Mesendoderm (in vitro differentiated cells): ENCODE measurements at regions not wholly inside any gene's neighbourhood (a gene's known extent, or its start where the extent isn't known, plus 50 kb on each side); places are given as distances from the start of the nearest gene placed in this dataset.
A peak's percentile ranks its signal among the peaks of the same experiment; 100 is the strongest.

ENCODE experiments used
- DNase-seq: peaks from one replicate; pipeline ENCODE4 v3.0.0; 2013
- H2AK5ac ChIP-seq: 2 replicates; pipeline ENCODE4 v1.6.1; 2013; ENCODE audit warnings: low read length, inconsistent platforms
- H2BK120ac ChIP-seq: 2 replicates; pipeline ENCODE4 v1.6.1; 2013; ENCODE audit warnings: low read depth, mild to moderate bottlenecking, low read length, moderate library complexity, mixed read lengths
- H2BK15ac ChIP-seq: replicated peaks from 2 replicates; pipeline ENCODE4 v1.6.1; 2013; ENCODE audit warnings: low read depth, mild to moderate bottlenecking, moderate library complexity
- H2BK5ac ChIP-seq: 2 replicates; pipeline ENCODE4 v1.6.1; 2013; ENCODE audit warnings: low read length, inconsistent platforms
- H3K18ac ChIP-seq: 2 replicates; pipeline ENCODE4 v1.6.1; 2013; ENCODE audit warnings: mild to moderate bottlenecking, low read length, mixed read lengths
- H3K23ac ChIP-seq: one replicate; pipeline ENCODE4 v1.6.1; 2013; ENCODE audit warnings: low read length
- H3K27ac ChIP-seq: 2 replicates; pipeline ENCODE4 v1.5.1; 2013; ENCODE audit warnings: low read depth, mild to moderate bottlenecking, inconsistent platforms, low read length, moderate library complexity
- H3K27me3 ChIP-seq: 2 replicates; pipeline ENCODE4 v1.6.1; 2013; ENCODE audit warnings: low read length, control low read depth, mild to moderate bottlenecking, inconsistent platforms; ENCODE audit not compliant: insufficient read depth, poor library complexity
- H3K36me3 ChIP-seq: 2 replicates; pipeline ENCODE4 v1.6.1; 2013; ENCODE audit warnings: low read length, inconsistent platforms; ENCODE audit not compliant: control insufficient read depth, insufficient read depth
- H3K4ac ChIP-seq: one replicate; pipeline ENCODE4 v1.6.1; 2013; ENCODE audit warnings: low read depth, mild to moderate bottlenecking, low read length, moderate library complexity
- H3K4me1 ChIP-seq: 2 replicates; pipeline ENCODE4 v1.6.1; 2013; ENCODE audit warnings: low read depth, low read length, inconsistent platforms; ENCODE audit not compliant: control insufficient read depth
- H3K4me2 ChIP-seq: 2 replicates; pipeline ENCODE4 v1.6.1; 2013; ENCODE audit warnings: low read length
- H3K4me3 ChIP-seq: 2 replicates; pipeline ENCODE4 v1.5.1; 2013; ENCODE audit warnings: mild to moderate bottlenecking, low read length
- H3K56ac ChIP-seq: one replicate; pipeline ENCODE4 v1.6.1; 2013; ENCODE audit warnings: low read length
- H3K79me1 ChIP-seq: 2 replicates; pipeline ENCODE4 v1.6.1; 2013; ENCODE audit warnings: low read length, inconsistent platforms
- H3K79me2 ChIP-seq: 2 replicates; pipeline ENCODE4 v1.6.1; 2013; ENCODE audit warnings: mild to moderate bottlenecking, low read length; ENCODE audit not compliant: control insufficient read depth, insufficient read depth
- H3K9ac ChIP-seq: 2 replicates; pipeline ENCODE4 v1.6.1; 2013; ENCODE audit warnings: low read length, inconsistent platforms
- H4K5ac ChIP-seq: one replicate; pipeline ENCODE4 v1.6.1; 2013; ENCODE audit warnings: low read length
- H4K8ac ChIP-seq: one replicate; pipeline ENCODE4 v1.6.1; 2013; ENCODE audit warnings: low read depth, mild to moderate bottlenecking, control low read depth, low read length, moderate library complexity
- WGBS: extraction: QIAGEN DNeasy Blood & Tissue Kit; methylation state at CpG from one replicate; pipeline ENCODE4 v1.1.7; 2013; ENCODE audit warnings: low lambda C conversion rate, missing lambda C conversion rate; ENCODE audit not compliant: insufficient coverage; ENCODE audit errors: extremely low coverage; 5-methylcytosine and 5-hydroxymethylcytosine counted together

GRCh38 chr6:163955096-163955495, 540.6 kb downstream of the QKI start:
- H3K79me2 ChIP-seq: no peaks in the 10 kb centered on the region
- peak; percentile 81 for DNase-seq
- H3K4ac ChIP-seq: no peak overlapping the region
- no peak overlapping the region for H2BK120ac ChIP-seq
- H2AK5ac ChIP-seq: no peak overlapping the region
- H4K8ac ChIP-seq: no peak overlapping the region
- H3K23ac ChIP-seq: no peak overlapping the region
- WGBS: no CpG with 5 or more reads among the region's 4 CpGs
- H3K27me3 ChIP-seq: no peaks in the 10 kb centered on the region
- H3K79me1 ChIP-seq: no peaks in the 10 kb centered on the region
- H3K56ac ChIP-seq: no peak overlapping the region
- no peak overlapping the region for H3K27ac ChIP-seq
- no peak overlapping the region for H4K5ac ChIP-seq
- no peak overlapping the region for H2BK5ac ChIP-seq
- H2BK15ac ChIP-seq: no peak overlapping the region
- H3K4me1 ChIP-seq: no peaks in the 10 kb centered on the region
- no peak overlapping the region for H3K18ac ChIP-seq
- no peak overlapping the region for H3K9ac ChIP-seq
- no peak overlapping the region for H3K4me2 ChIP-seq
- no peak overlapping the region for H3K4me3 ChIP-seq
- no peaks in the 10 kb centered on the region for H3K36me3 ChIP-seq

GRCh38 chr6:163954088-163954775, 539.7 kb downstream of the QKI start:
- no peak overlapping the region for H2BK5ac ChIP-seq
- no peak overlapping the region for H3K27ac ChIP-seq
- no peaks in the 10 kb centered on the region for H3K27me3 ChIP-seq
- no peak overlapping the region for H3K56ac ChIP-seq
- H3K9ac ChIP-seq: no peak overlapping the region
- no peak for DNase-seq
- H3K4me1 ChIP-seq: no peaks in the 10 kb centered on the region
- WGBS: no CpG with 5 or more reads among the region's 5 CpGs
- no peaks in the 10 kb centered on the region for H3K36me3 ChIP-seq
- H3K4me3 ChIP-seq: no peak overlapping the region
- H3K4ac ChIP-seq: no peak overlapping the region
- H3K79me1 ChIP-seq: no peaks in the 10 kb centered on the region
- no peak overlapping the region for H2BK120ac ChIP-seq
- H2AK5ac ChIP-seq: no peak overlapping the region
- no peak overlapping the region for H4K8ac ChIP-seq
- no peak overlapping the region for H3K23ac ChIP-seq
- H2BK15ac ChIP-seq: no peak overlapping the region
- H4K5ac ChIP-seq: no peak overlapping the region
- H3K18ac ChIP-seq: no peak overlapping the region
- no peaks in the 10 kb centered on the region for H3K79me2 ChIP-seq
- no peak overlapping the region for H3K4me2 ChIP-seq

DNA sequence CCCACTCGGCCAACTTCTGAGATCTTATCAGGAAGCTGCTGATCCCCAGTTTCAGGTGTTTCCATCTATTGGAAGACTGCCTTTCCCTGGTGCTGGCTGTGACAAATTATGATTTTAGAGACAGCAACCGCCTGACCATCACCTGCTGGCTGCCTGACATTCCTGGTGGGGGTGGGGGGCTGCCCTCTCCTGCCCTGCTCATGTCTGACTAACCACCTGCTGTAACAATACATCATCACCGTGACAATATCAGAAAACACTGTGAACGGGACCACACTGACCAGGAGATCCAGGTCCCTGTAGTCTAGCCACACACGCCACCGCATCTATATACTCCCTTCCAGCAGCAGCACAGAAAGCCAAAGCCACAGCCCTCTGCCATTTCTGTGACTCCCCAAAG, 537.5 kb downstream of the QKI start:
- Histone ChIP-seq H4K8ac (no peak overlapping the region), H2BK5ac (no peak overlapping the region), H3K27me3 (no peaks in the 10 kb centered on the region), H3K18ac (no peak overlapping the region), H3K4me2 (no peak overlapping the region), H2BK120ac (no peak overlapping the region), H3K56ac (no peak overlapping the region), H3K79me1 (no peaks in the 10 kb centered on the region), H3K4me1 (no peaks in the 10 kb centered on the region), H3K27ac (no peak overlapping the region), H2AK5ac (no peak overlapping the region), H3K79me2 (no peaks in the 10 kb centered on the region), H4K5ac (no peak overlapping the region), H3K4me3 (no peak overlapping the region), H3K23ac (no peak overlapping the region), H2BK15ac (no peak overlapping the region), H3K4ac (no peak overlapping the region), H3K36me3 (no peaks in the 10 kb centered on the region), H3K9ac (no peak overlapping the region)
- no peak for DNase-seq
- no CpG with 5 or more reads among the region's 6 CpGs for WGBS

DNA sequence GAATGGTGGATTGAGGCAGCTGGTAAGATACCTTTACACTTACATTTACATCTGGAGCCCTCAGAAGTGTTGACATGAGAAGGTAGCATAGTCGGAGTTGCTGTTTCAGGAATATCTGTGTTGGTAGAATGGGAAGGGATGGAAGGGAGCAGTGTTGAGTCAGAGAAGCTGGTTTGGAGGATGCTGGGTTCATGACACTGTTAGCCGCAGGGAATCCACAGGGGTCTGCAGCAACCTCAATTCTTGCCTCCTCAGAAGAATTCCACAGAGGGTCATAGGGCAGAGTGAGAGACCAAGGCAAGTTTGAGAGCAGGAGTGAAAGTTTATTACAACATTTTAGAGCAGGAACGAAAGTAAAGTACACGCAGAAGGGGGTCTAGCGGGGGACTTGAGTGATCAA, 536.8 kb downstream of the QKI start:
- H3K27ac ChIP-seq: no peak overlapping the region
- H3K9ac ChIP-seq: no peak overlapping the region
- no peaks in the 10 kb centered on the region for H3K4me1 ChIP-seq
- H3K79me1 ChIP-seq: no peaks in the 10 kb centered on the region
- no peak for DNase-seq
- H3K23ac ChIP-seq: no peak overlapping the region
- H3K79me2 ChIP-seq: no peaks in the 10 kb centered on the region
- H2BK120ac ChIP-seq: no peak overlapping the region
- H3K18ac ChIP-seq: no peak overlapping the region
- H2BK15ac ChIP-seq: no peak overlapping the region
- no peak overlapping the region for H3K4me2 ChIP-seq
- no peak overlapping the region for H4K5ac ChIP-seq
- H3K4ac ChIP-seq: no peak overlapping the region
- no peak overlapping the region for H3K56ac ChIP-seq
- no peak overlapping the region for H3K4me3 ChIP-seq
- no peaks in the 10 kb centered on the region for H3K27me3 ChIP-seq
- WGBS: no CpG with 5 or more reads among the region's 5 CpGs
- H2AK5ac ChIP-seq: no peak overlapping the region
- H4K8ac ChIP-seq: no peak overlapping the region
- H3K36me3 ChIP-seq: no peaks in the 10 kb centered on the region
- H2BK5ac ChIP-seq: no peak overlapping the region

- no peak overlapping the region for H3K4me3 ChIP-seq
- H3K4me2 ChIP-seq: no peak overlapping the region
- H3K9ac ChIP-seq: no peak overlapping the region
- H2BK120ac ChIP-seq: no peak overlapping the region
- H3K27ac ChIP-seq: no peak overlapping the region
- no peaks in the 10 kb centered on the region for H3K79me1 ChIP-seq
- H2BK15ac ChIP-seq: no peak overlapping the region
- DNase-seq: no peak
- H3K79me2 ChIP-seq: no peaks in the 10 kb centered on the region
- H3K36me3 ChIP-seq: no peaks in the 10 kb centered on the region
- H3K18ac ChIP-seq: no peak overlapping the region
- H2BK5ac ChIP-seq: no peak overlapping the region
- no peak overlapping the region for H4K5ac ChIP-seq
- H3K27me3 ChIP-seq: no peaks in the 10 kb centered on the region
- H2AK5ac ChIP-seq: no peak overlapping the region
- no CpG with 5 or more reads among the region's 3 CpGs for WGBS
- no peak overlapping the region for H3K4ac ChIP-seq
- no peak overlapping the region for H4K8ac ChIP-seq
- H3K56ac ChIP-seq: no peak overlapping the region
- peaks cover 5% of the 10 kb centered on the region for H3K4me1 ChIP-seq
- no peak overlapping the region for H3K23ac ChIP-seq
These were observed 535.6 kb downstream of the QKI start for GRCh38 chr6:163950159-163950558.

DNA sequence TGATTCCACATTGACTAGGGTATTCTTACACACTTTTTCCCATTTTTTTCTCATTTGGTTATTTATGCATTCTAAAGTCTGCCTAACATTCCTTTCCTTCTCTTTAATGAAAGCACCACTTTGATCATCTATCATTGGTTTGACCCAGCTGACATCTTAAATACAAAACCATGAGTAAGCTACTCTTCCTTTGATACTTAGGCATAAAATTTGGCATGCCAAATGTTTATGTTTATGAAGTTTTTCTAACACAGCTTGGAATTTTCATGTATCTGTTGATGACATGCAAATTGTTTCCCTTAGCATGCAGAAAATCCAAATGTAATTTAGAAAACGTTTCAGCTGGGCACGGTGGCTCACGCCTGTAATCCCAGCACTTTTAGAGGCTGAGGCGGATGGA, 534.9 kb downstream of the QKI start:
- Histone ChIP-seq H4K5ac (no peak overlapping the region), H3K56ac (no peak overlapping the region), H2BK15ac (no peak overlapping the region), H3K27me3 (no peaks in the 10 kb centered on the region), H3K27ac (no peak overlapping the region), H2BK5ac (no peak overlapping the region), H3K79me1 (no peaks in the 10 kb centered on the region), H3K4me2 (no peak overlapping the region), H3K9ac (no peak overlapping the region), H4K8ac (no peak overlapping the region), H3K36me3 (no peaks in the 10 kb centered on the region), H2AK5ac (no peak overlapping the region), H3K18ac (no peak overlapping the region), H2BK120ac (no peak overlapping the region), H3K4me1 (peaks cover 5% of the 10 kb centered on the region), H3K4me3 (no peak overlapping the region), H3K23ac (no peak overlapping the region), H3K4ac (no peak overlapping the region), H3K79me2 (no peaks in the 10 kb centered on the region)
- DNase-seq: no peak
- WGBS: no CpG with 5 or more reads among the region's 4 CpGs
